Panc1 (cell line): ENCODE measurements at regions not wholly inside any gene's neighbourhood (a gene's known extent, or its start where the extent isn't known, plus 50 kb on each side); places are given as distances from the start of the nearest gene placed in this dataset.

Experiments used
- CTCF ChIP-seq: fragments of 450-650 bp; IDR thresholded peaks from 2 replicates; pipeline ENCODE4 v1.5.1; 2017; ENCODE audit warnings: mild to moderate bottlenecking
- POLR2AphosphoS5 ChIP-seq: IDR thresholded peaks from 2 replicates; pipeline ENCODE4 v1.6.1; 2012; ENCODE audit warnings: mild to moderate bottlenecking, low read depth, low read length, moderate library complexity
- REST ChIP-seq, 2 experiments: IDR thresholded peaks; 2 replicates each; pipeline ENCODE4 v1.6.1; 2011 to 2012; ENCODE audit warnings: low read depth in 2 of 2, control low read depth in 1 of 2, low read length in 1 of 2, mild to moderate bottlenecking in 1 of 2, moderate library complexity in 1 of 2; ENCODE audit not compliant: insufficient read depth in 1 of 2
- TCF7L2 ChIP-seq: IDR thresholded peaks from 2 replicates; pipeline ENCODE4 v1.6.1; 2011; ENCODE audit warnings: mild to moderate bottlenecking, low read depth, low read length, inconsistent platforms

GRCh38 chr18:39699340-39699964, 2133.9 kb upstream of the CELF4 start:
- TF ChIP-seq CTCF: no peak
- no peak for TF ChIP-seq REST (IDR thresholded peaks at IDR 0.05; ENCODE audit: insufficient read depth in 1 of 2, low read depth in 2 of 2, low read length in 1 of 2)
- no peak for TF ChIP-seq POLR2AphosphoS5
- no peak for TF ChIP-seq TCF7L2
